GM12864 (cell line): ENCODE measurements at regions not wholly inside any gene's neighbourhood (a gene's known extent, or its start where the extent isn't known, plus 50 kb on each side); places are given as distances from the start of the nearest gene placed in this dataset.

ENCODE experiments used
- DNase-seq: peaks from one replicate; pipeline ENCODE4 v3.0.0-alpha.2; 2011; ENCODE audit warnings: low read depth
- H3K4me3 ChIP-seq: 2 replicates; pipeline ENCODE4 v1.5.1; 2011; ENCODE audit warnings: mild to moderate bottlenecking, low read depth, low read length, control low read depth
- TF ChIP-seq, protein P1 (sequence below): IDR thresholded peaks from 2 replicates; pipeline ENCODE4 v1.5.1; 2011; ENCODE audit warnings: low read depth, mild to moderate bottlenecking, moderate library complexity, low read length, control low read depth, inconsistent platforms; ENCODE audit errors: missing control alignments

DNA sequence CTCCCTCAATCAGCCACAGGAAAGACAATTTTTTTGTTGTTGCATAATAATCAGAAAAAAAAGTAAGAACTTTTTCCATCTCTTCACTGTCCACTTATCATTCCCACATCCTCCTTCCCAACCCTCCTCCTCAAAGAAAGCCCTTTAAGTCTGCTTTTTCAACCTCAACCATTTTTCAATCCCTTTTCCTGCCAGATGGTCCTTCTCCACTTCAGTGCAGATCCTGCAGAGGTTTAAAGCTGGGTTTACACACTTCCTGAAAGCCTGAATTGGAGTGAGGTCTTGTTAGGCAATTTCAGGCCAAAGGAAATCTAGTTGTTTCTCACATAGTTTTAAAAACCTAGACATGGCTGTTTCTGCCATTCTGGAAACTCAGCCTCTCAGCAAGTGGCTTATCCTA, 78.3 kb downstream of the RPL27A start:
- TF ChIP-seq, protein P1, sequence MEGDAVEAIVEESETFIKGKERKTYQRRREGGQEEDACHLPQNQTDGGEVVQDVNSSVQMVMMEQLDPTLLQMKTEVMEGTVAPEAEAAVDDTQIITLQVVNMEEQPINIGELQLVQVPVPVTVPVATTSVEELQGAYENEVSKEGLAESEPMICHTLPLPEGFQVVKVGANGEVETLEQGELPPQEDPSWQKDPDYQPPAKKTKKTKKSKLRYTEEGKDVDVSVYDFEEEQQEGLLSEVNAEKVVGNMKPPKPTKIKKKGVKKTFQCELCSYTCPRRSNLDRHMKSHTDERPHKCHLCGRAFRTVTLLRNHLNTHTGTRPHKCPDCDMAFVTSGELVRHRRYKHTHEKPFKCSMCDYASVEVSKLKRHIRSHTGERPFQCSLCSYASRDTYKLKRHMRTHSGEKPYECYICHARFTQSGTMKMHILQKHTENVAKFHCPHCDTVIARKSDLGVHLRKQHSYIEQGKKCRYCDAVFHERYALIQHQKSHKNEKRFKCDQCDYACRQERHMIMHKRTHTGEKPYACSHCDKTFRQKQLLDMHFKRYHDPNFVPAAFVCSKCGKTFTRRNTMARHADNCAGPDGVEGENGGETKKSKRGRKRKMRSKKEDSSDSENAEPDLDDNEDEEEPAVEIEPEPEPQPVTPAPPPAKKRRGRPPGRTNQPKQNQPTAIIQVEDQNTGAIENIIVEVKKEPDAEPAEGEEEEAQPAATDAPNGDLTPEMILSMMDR, result no peak
- no peak overlapping the region for H3K4me3 ChIP-seq
- DNase-seq, result no peak

DNA sequence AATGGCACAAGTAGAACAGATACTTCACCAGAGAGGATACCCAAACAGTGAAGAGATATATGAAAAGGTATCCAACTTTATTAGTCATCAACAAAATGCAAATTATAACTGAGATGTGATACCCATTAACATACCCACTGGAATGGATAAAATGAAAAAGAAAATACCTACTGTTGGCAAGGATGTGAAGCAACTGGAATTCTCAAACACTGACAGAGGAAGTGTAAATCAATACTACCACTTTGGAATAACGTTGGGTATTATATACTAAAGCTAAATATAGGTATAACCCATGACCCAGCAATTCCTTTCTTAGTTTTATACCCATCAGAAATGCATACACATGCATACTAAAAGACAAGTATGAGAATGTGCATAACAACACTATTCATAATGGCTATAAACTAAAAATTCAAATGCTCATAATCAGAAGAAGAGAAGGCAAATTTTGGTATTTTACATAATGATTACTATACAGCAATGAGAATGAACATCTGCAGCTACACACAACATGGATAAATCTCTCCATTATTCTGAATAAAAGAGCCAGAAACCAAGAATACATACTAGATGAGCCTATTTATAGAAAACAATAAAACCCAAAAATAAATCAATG, 80.6 kb downstream of the RPL27A start:
- TF ChIP-seq, protein P1, result no peak
- no peak overlapping the region for H3K4me3 ChIP-seq
- no peak for DNase-seq

DNA sequence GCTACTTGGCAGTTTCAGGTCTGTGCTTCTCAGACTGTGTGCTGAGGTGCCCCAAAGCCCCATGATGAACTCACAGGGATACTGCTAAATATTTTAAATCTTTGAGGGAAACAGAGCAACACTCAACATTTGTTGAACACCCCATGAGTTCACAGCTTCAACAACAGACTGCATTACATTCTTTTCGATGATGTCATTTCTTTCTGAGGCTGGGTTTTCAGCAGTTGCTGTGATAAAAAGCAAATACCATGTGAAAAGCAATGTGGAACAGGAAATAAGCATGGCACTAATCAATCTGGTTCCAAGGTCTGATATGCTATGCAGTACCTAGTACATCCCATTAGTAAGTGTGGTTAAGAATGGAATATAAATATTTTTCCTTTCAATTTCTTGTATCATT, 82.7 kb downstream of the RPL27A start:
- TF ChIP-seq, protein P1, result no peak
- no peak overlapping the region for H3K4me3 ChIP-seq
- no peak for DNase-seq

DNA sequence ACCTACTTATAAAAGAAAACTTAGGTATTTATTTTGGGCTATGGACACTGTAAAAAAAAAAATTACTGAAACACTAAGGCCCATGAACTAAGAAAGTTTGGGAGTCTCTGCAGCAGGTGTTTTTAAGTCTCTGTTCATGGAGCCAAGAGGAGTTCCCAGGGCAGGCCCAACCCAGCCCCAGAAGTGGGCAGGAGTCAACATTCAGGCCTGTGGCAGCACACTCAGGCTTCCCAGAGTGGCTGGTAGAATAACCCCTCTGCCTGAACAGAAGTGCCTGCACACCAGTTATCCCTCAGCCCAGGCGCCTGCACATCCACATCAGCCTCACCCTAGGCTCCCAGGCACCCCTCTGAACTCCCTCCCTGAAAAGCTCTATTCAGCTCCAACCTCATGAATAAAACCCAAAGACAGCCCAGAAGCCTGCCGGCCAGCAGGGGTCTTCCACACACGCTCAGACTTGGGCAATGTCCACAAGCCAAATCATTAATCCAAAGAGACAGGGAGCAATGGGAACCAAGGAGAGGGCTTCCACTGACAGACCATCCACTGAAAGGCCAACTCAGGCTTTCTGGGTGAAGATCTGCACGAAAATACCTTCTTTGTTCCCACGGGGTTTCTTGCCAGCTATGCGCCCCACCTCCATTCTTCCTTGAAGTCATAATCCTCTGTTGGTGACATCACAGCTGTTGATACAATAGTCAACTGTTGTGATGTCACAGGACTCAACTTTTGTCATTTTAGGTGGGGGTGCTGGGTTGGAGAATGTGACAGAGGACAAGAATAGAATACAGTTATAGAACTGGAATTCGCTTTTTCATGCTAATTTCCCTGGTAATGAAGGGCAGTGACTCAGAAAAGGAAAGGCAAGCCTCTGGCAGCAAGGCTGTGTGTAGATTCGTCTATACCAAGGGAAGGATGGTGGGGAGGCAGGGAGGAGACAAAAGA, 83.7 kb downstream of the RPL27A start:
- DNase-seq, result no peak
- TF ChIP-seq, protein P1, result no peak
- no peak overlapping the region for H3K4me3 ChIP-seq

DNA sequence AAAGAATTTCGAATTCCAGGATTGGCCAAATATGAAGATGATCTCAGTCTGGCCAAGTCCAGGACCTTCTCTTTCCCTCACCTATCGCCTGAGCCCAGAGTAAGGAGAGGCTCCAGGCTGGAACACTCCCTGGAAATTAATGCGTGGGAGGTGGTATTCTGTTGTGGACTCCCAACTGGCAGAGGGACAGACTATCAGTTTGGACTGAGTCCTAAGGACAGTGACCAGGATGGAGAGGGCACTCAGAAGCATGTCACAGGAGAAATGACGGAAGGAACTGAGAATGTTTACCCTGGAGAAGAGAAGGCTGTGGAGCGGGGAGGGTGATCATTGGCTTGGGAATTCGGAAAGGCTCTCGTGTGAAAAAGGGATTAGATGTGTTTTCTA, 84.4 kb downstream of the RPL27A start:
- TF ChIP-seq, protein P1, result no peak
- H3K4me3 ChIP-seq, result no peak overlapping the region
- no peak for DNase-seq

DNA sequence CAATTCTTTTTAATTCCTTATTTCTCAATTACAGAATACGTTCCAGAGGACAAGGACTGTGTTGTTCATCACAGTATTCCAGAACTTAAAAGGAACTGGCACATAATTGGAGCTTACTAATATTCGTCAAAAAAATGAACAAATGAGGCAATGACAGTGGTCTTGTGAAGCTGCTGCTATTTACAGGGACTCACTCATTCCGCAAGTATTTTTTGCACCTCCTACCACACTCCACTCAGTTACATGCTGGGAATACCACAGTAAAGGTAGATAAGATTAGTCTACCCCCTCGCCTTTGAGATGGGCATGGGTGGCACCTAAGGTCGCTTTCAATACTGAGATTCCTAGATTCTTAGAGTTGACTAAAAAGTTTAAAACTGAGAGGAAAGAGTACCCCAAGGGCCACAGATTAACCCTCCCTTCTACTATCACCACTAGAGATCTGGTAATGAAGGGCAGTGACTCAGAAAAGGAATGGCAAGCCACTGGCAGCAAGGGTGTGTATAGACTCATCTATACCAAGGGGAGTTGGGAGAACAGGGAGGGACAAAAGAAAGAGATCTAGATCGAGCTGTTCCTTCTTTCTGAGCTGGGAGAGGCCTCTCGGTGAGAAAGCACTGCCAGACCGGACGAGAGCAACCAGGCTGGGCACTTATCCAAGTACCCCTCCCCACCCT, 85.0 kb downstream of the RPL27A start:
- TF ChIP-seq, protein P1, result no peak
- no peak for DNase-seq
- H3K4me3 ChIP-seq, result no peak overlapping the region
